Fibroblast of pulmonary artery (primary cell): ENCODE measurements at regions not wholly inside any gene's neighbourhood (a gene's known extent, or its start where the extent isn't known, plus 50 kb on each side); places are given as distances from the start of the nearest gene placed in this dataset.
"Not testable (repeated sequence)": the region's sequence is repeated elsewhere in the genome, so short reads cannot be mapped to it uniquely, and the experiment has no call there.

Experiments used
- DNase-seq: peaks from one replicate; pipeline ENCODE4 v3.0.0-alpha.2; 2010; ENCODE audit warnings: low read depth
- H3K4me3 ChIP-seq: replicated peaks from 2 replicates; pipeline ENCODE4 v1.5.1; 2011; ENCODE audit warnings: low read depth, mild to moderate bottlenecking, control low read depth, low read length, moderate library complexity
- TF ChIP-seq, protein P1 (sequence below): IDR thresholded peaks from 2 replicates; pipeline ENCODE4 v1.5.1; 2011; ENCODE audit warnings: mild to moderate bottlenecking, control low read depth, low read length, inconsistent platforms; ENCODE audit errors: missing control alignments

DNA sequence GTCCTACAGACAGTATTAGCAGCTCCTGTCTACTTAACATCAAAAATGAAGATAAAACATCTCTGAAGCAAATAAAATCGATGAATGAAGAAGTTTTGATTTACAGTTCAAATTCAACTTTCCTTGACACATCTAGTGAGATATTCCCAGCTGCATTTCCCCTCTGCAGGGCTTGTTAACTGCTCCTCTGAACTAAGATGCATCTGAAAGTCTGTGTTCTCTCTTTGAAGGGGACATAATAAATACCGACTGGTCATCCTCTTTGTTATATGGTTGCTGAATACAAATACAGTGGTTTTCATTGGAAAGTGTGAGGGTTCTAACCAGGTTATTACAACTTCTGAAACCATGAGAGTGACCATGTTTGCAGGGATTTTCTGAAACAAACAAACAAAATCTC, 266.4 kb upstream of the SLC16A7 start:
- H3K4me3 ChIP-seq, result no peak overlapping the region

DNA sequence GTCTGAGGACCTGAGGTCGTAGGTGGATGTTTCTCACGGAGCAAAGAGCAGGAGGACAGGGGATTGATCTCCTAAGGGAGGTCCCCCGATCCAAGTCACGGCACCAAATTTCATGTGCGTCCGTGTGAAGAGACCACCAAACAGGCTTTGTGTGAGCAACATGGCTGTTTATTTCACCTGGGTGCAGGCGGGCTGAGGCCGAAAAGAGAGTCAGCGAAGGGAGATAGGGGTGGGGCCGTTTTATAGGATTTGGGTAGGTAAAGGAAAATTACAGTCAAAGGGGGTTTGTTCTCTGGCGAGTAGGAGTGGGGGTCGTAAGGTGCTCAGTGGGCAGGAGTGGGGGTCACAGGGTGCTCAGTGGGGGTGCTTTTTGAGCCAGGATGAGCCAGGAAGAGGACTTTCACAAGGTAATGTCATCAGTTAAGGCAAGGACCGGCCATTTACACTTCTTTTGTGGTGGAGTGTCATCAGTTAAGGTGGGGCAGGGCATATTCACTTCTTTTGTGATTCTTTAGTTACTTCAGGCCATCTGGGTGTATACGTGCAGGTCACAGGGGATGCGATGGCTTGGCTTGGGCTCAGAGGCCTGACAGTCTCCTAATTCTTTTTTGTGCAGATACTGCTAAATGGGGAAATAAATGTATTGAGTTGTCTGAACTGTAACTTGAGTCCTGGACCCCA, 267.3 kb upstream of the SLC16A7 start:
- H3K4me3 ChIP-seq, DNase-seq: not testable (repeated sequence)

More for the DNA sequence above, 266.4 kb upstream of the SLC16A7 start:
- TF ChIP-seq, protein P1, sequence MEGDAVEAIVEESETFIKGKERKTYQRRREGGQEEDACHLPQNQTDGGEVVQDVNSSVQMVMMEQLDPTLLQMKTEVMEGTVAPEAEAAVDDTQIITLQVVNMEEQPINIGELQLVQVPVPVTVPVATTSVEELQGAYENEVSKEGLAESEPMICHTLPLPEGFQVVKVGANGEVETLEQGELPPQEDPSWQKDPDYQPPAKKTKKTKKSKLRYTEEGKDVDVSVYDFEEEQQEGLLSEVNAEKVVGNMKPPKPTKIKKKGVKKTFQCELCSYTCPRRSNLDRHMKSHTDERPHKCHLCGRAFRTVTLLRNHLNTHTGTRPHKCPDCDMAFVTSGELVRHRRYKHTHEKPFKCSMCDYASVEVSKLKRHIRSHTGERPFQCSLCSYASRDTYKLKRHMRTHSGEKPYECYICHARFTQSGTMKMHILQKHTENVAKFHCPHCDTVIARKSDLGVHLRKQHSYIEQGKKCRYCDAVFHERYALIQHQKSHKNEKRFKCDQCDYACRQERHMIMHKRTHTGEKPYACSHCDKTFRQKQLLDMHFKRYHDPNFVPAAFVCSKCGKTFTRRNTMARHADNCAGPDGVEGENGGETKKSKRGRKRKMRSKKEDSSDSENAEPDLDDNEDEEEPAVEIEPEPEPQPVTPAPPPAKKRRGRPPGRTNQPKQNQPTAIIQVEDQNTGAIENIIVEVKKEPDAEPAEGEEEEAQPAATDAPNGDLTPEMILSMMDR, result no peak
- DNase-seq, result no peak

DNA sequence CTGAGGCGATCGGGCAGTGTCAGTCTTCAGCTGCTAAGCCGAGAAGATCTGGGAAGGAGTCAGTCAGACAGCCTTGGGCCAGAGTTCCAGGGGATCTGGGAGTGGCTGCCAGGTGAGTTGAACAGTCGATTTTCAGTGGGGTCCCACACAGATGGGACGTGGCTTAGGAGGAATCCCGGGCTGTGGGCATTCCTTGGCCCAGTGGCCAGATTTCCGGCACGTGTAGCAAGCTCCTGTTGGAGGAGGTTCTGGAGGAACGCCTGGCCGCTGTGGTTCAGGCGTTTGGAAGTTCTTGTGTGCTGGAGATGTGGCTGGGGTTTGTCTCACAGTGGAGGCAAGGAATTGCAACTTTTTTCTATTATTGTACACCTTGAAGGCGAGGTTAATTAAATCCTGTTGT, 269.4 kb upstream of the SLC16A7 start:
- H3K4me3 ChIP-seq, DNase-seq: not testable (repeated sequence)

DNA sequence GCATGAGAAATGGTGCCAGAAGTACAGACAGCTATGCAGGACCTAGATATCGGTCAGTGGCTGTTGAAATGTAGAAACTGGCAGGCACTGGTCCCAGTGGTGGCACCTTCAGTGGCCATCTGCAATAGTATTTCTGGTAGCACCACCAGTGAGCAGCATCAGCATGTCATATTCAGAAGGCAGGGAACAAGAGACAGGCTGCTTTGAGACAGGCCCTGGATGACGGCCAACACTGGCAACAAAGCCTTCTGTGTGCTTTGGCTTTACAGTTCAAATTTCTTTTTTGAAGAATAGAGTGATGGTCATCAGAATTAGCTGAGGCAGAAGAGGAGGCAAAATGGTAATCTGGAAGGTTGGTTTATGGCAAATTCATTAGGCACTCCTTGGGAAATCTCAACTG, 273.4 kb upstream of the SLC16A7 start:
- DNase-seq, result no peak
- H3K4me3 ChIP-seq, result no peak overlapping the region
- TF ChIP-seq, protein P1, result no peak

DNA sequence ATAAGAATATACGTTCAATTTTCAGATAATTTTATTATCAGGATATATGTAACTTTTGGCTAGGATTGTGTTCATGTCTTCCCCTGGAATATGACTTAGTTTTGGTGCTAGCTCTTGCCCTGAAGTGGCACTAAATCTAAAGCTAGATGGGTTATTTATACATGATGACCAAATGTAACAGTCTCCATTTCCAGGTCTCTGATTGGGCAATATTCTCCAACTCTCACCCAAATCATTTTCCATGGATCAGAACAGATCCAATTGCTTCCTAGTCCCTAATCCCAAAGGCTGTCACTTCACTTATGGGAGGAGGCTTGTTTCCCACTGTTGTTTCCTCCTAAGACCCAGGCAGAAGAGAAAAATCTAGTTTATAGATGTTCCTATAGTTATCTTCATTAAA, 274.6 kb upstream of the SLC16A7 start:
- TF ChIP-seq, protein P1, result no peak
- no peak overlapping the region for H3K4me3 ChIP-seq
- no peak for DNase-seq

DNA sequence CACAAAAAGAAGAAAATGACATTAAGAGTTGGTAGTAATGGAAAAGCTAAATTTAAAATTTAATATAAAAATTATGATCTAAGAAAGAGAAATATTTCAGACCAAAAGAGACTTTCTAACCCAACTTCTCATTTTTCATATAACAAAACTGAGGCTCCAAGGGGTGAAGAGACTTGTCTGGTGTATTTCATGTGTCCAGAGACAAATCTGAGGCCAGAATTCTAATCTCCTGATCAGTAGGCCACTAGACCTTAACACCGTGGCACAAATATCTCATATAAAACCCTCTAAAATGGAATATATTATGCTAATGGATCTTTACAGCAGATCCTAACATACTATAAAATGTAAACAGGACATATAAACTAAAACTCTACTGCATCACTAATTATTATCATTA, 275.7 kb upstream of the SLC16A7 start:
- TF ChIP-seq, protein P1, result no peak
- H3K4me3 ChIP-seq, result no peak overlapping the region
- no peak for DNase-seq

DNA sequence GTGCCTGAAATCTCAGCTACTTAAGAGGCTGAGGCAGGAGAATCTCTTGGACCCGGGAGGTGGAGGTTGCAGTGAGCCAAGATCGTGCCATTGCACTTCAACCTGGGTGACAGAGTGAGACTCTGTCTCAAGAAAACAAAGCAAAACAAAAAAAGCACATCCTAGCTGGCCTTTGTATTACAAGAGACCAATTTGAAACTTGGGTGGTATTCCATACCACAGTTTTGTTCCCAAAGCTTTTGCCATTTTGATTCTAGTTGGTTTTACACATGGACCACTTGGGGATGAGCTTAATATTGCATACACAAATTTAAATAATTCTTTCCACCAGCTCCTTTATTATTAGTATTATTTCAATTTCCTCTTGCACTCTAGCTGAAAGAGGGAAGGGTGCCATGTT, 276.9 kb upstream of the SLC16A7 start:
- no peak for DNase-seq
- TF ChIP-seq, protein P1, result no peak
- H3K4me3 ChIP-seq, result no peak overlapping the region

DNA sequence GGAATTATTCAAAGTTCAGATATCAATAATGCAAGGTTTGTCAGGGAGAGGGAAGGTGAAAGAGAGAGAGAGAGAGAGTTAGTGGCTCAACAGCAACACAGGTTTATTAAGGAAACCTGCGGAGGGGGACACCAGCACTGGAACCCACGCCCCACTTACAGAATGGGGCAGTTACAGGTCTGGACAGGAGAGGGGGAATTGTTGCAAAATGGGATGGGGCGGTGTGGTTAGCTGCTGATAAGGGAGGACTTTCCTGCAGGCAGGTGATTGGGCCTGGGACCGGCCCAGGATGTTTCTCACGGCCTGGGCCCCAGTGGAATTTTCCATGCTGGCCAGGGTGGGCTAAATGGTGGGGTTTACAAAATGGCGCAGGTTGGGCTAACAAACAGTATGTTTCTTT, 278.2 kb upstream of the SLC16A7 start:
- TF ChIP-seq, protein P1, result no peak
- DNase-seq, result no peak
- no peak overlapping the region for H3K4me3 ChIP-seq
